Effector CD8-positive, alpha-beta T cell (primary cell): ENCODE measurements at regions not wholly inside any gene's neighbourhood (a gene's known extent, or its start where the extent isn't known, plus 50 kb on each side); places are given as distances from the start of the nearest gene placed in this dataset.

ENCODE experiments used
- DNase-seq: peaks from one replicate; lab custom pipeline; 2025; lab: John Stamatoyannopoulos, UW

GRCh38 chr2:22600156-22600555, 784.8 kb upstream of the KLHL29 start:
- no peak for DNase-seq

GRCh38 chr2:22600999-22601398, 784.0 kb upstream of the KLHL29 start:
- no peak for DNase-seq

- no peak for DNase-seq
Observed at GRCh38 chr2:22604136-22604535, 780.8 kb upstream of the KLHL29 start.

GRCh38 chr2:22616031-22616430, 768.9 kb upstream of the KLHL29 start:
- DNase-seq, result no peak

- no peak for DNase-seq
Observed at GRCh38 chr2:22623620-22624019, 761.4 kb upstream of the KLHL29 start.

GRCh38 chr2:22626621-22627020, 758.4 kb upstream of the KLHL29 start:
- no peak for DNase-seq

- no peak for DNase-seq
Observed at GRCh38 chr2:22628221-22628620, 756.8 kb upstream of the KLHL29 start.

GRCh38 chr2:22628906-22629305, 756.1 kb upstream of the KLHL29 start:
- DNase-seq, result no peak

- DNase-seq, result no peak
Observed at GRCh38 chr2:22634167-22634566, 750.8 kb upstream of the KLHL29 start.

- DNase-seq, result no peak
Observed at GRCh38 chr2:22656426-22656825, 728.6 kb upstream of the KLHL29 start.

- no peak for DNase-seq
Observed at GRCh38 chr2:22673529-22673928, 711.5 kb upstream of the KLHL29 start.

- DNase-seq, result no peak
Observed at GRCh38 chr2:22683914-22684313, 701.1 kb upstream of the KLHL29 start.

GRCh38 chr2:22690096-22690495, 694.9 kb upstream of the KLHL29 start:
- DNase-seq, result no peak

- DNase-seq, result no peak
Observed at GRCh38 chr2:22691666-22692065, 693.3 kb upstream of the KLHL29 start.

- DNase-seq, result no peak
Observed at GRCh38 chr2:22692746-22693145, 692.2 kb upstream of the KLHL29 start.

- DNase-seq, result no peak
Observed at GRCh38 chr2:22694300-22694699, 690.7 kb upstream of the KLHL29 start.

GRCh38 chr2:22694856-22695255, 690.1 kb upstream of the KLHL29 start:
- no peak for DNase-seq

- DNase-seq, result no peak
Observed at GRCh38 chr2:22697054-22697788, 687.8 kb upstream of the KLHL29 start.

GRCh38 chr2:22701561-22702160, 683.3 kb upstream of the KLHL29 start:
- DNase-seq, result no peak

- DNase-seq, result no peak
Observed at GRCh38 chr2:22703286-22703920, 681.6 kb upstream of the KLHL29 start.

GRCh38 chr2:22719396-22719795, 665.6 kb upstream of the KLHL29 start:
- DNase-seq, result no peak

- no peak for DNase-seq
Observed at GRCh38 chr2:22729466-22729865, 655.5 kb upstream of the KLHL29 start.

- no peak for DNase-seq
Observed at GRCh38 chr2:22734373-22735045, 650.5 kb upstream of the KLHL29 start.
